ENCODE measurements at regions not wholly inside any gene's neighbourhood (a gene's known extent, or its start where the extent isn't known, plus 50 kb on each side); places are given as distances from the start of the nearest gene placed in this dataset.

DNA sequence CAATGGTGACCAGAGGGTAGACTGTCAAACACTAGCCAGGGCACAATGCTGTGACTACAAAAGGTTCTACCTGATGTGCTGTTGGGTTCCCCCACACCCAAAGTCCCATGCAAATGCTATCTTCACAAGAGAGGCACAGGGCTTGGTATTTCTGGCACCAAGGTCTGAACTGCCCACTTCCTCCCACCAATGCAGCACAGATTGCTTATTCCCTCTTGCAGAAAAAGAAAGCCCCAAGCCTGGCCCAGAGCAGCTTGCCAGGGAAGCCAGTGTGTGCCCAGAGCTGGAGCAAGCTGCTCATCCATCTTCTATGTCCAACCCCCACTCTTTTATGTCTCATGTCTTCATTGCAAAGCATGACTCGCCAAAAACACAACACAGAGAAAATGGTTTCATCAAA, 149.4 kb upstream of the CAMK1G start:
- no peak for DNase-seq

DNA sequence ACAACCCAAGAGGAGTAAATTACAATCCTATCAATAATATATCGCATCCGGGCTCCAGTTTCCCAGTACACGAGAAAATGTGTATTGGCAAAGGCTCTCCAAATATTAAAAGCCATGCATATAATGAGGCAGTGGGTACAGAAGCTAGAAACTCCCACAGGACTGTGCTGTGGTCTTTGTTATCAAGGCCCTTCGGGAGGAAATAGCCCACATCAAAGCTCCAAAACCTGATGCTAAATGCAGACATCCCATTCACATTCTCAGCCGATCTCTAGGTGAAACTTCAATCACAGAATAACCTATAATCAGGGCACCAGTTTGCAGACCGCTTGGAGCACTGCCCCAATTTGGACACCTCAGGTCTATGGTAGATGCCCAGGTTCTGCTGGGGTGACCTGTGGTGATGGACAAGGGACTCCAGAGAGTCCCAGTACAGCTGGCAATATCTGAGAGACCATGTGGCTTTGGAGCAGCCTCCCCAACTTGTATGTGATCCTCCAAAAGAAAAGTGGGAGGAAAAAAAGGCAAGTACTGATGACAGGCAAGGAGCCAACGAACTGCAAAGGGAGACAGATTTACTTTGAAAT, 148.8 kb upstream of the CAMK1G start:
- no peak for DNase-seq

DNA sequence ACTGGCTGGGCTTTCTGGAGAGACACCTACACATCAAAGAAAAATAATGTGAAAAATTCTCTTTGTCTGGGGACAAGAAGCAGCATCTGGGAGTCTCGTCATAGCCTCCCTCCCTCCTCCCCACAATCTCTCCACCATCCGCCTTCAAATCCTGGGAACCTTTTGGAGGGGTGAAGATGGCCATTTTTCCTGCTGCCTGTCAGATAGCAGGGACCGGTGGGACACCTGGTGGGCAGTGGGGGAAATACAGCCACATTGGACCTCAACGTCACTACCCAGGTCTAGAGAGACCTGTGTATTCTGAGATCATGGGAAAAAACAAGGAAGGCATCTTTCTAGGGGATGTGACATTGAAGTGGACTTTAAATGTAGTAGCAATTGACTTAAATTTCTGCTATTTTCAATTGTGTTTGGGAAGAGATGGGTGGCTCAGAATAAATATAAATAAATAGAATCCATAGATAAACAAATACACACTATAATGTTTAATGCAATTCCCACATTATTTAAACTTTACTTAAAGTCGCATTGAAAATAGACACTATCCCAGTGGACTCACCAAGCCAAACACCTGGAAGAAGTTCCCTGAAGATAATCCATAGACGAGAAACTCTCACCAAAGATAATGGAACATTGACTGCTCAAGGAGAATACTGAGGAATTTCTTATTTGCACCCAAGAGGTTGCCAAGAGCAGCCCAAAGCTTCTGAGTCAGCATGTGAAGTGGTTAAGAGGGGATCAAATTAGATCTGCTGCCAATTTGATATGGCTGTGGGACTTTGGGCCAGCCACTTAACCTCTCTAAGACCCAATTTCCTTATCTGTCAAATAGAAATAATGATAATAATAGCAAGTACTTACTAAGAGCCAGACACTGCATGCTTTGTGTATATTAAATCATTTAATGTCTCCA, 147.6 kb upstream of the CAMK1G start:
- peak; percentile 40 for DNase-seq

DNA sequence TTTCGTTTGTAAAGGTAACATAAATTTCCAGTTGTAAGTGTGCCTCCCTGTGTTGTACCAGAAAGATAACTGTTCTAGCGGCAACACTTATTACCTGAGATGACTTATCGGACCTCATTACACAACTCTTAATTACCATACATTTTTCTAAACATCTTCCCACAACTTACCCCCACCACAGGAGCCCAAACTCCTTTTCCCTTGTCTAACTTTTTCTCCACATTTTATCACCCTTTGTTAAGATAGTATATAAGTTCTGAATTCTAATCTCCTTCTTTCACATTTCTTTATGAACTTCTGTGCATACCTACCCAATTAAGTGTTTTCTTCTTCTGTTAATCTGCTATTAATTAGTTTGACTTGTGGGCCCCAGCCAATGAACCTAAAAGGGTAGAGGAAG, 143.7 kb upstream of the CAMK1G start:
- DNase-seq = no peak

DNA sequence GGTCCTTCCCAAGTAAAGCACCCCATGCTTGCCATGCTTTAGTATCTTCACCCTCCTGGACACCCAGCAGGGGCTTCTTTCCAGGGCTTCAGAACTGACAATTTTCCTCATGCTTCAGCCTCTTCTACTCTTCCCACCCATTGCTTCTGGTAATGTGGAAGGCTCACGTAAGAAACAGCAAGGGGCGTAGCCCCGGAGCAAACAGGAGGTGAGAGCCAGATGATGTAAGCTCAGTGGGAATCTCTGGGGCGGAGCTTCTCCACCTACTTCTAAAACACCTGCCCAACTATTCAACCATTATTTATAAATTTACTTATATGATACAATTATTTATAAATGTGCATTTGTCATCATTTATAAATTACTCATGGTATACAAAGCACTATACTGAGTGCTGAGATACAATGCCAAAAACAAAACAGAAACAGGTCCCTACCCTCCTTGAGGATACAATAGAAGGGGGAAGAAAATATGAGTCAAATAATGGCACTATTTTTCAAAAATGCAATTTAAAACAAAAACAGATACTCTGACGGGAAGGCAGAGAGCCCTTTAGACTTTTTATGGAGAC, 140.1 kb upstream of the CAMK1G start:
- no peak for DNase-seq

DNA sequence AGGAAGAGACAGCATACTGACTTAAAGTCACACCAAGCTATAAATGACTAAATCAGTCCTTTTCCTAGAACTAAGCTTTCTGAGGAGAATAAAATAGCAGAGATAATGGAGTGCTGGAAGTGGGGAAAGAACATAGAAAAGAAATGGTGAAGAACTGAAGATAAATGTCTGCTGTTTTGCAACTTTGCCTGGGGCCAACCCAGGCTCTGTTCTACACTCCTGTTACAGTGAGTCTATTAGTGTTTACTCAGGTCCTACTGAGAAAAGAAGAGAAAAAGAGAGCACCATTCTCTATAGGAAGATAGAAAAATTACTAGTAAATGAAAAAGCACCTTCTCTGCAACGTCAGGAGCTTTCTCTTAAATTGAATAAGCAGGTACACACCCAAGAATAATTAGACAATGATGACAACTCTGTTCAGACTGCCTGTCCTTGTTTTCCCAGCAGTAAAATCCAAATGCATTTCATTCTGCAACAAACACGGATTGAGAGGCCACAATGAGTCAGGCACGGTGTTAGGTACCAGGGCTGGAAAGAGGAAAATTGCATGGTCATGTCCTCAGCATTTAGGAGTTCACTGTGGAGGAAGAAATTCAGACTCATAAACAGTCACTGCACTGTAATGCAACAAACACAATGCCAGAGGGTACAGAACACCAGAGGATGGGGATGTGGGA, 139.4 kb upstream of the CAMK1G start:
- DNase-seq = no peak

DNA sequence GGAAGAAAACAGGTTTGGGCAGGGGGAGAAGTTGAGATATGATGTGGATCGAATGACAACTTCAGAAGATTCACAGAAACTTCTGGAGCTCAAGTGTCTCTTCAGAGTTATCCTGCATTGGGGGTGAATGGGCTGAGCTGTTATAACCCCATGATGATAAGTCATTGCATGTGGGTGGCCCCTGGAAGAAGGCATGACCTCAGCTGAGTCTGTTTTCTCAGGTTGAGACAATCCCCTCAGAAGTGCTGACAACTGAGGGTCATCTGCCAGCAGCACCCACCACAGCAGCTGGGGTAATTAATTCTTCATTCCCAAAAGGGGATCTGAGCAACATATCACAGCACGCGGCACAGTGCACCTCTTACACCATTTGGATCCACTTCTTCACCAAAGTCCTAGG, 138.6 kb upstream of the CAMK1G start:
- no peak for DNase-seq

DNA sequence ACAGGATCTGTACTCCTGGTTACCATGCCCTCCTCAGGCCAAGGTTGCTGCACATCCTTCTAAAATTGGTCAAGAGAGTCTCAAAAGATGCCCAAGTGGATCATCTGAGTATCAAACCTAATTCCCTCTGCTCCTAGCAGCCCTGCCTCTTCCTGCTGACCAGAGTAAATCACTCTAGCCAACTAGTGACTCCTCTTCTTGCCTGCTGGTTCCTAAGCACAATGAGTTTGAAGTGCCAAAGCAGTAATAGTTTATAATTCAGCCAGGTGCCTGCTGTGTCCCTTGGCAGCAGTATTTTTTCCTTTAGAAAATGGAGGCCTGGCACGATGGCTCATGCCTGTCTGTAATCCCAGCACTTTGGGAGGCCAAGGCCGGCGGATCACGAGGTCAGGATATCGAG, 137.9 kb upstream of the CAMK1G start:
- DNase-seq = no peak

DNA sequence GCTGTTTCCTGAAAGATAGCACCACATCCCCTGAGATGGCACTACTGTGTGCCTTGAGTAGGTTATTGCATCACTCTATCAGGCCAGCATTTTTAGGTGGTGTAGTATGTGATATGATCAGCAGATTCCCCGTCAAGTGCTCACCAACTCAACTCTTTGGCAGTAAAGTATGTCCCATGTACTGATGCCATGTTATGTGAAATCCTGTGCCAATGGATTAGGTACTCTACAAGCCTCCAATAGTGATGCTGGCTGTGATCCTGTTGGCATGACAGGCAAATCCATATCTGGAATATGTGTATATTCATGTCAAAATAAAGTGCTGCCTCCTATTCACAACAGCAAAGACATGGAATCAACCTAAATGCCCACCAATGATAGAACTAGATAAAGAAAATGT, 137.2 kb upstream of the CAMK1G start:
- DNase-seq = no peak

DNA sequence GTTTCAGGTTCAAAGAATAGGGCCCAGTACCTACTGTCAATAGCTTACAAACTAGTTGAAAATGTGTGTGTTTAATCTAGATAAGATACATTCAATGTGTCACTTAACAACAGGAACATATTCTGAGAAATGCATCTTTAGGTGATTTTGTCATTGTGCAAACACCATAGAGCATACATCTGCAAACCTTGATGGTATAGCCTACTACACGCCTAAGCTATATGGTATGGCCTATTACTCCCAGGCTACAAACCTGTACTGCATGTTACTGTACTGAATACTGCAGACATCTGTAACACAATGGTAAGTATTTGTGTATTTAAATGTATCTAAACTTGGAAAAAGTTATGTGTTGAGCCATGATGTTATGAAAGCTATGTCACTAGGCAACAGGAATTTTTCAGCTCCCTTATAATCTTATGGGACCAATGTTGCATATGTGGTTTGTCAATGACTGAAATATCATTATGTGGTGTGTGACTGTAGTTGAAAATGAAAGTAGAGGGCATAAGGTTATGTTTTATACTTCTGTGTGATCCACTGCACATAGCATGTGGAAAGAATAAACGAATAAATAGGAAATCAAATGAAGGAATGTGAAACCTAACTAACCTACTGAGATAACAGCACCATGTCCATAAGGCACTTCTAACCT, 129.0 kb upstream of the CAMK1G start:
- DNase-seq = no peak

DNA sequence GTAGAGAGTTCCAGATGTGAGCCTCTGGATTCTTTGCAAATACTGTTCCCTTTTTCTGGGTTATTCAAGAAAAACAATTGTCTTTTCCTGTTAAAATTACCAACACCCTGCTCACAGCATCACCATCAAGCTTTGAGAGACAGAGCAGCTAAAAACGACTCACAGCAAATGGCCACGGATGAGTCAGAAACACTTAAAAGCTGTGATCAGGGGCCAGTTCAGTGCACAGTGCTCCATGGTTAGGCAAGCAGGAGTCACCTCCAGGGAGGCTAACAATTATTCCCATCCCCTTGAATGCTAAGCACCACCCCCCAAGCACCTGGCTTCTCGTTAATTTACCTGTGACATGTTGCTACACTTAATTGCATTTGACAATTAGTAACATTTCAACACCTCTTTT, 128.4 kb upstream of the CAMK1G start:
- DNase-seq = no peak

DNA sequence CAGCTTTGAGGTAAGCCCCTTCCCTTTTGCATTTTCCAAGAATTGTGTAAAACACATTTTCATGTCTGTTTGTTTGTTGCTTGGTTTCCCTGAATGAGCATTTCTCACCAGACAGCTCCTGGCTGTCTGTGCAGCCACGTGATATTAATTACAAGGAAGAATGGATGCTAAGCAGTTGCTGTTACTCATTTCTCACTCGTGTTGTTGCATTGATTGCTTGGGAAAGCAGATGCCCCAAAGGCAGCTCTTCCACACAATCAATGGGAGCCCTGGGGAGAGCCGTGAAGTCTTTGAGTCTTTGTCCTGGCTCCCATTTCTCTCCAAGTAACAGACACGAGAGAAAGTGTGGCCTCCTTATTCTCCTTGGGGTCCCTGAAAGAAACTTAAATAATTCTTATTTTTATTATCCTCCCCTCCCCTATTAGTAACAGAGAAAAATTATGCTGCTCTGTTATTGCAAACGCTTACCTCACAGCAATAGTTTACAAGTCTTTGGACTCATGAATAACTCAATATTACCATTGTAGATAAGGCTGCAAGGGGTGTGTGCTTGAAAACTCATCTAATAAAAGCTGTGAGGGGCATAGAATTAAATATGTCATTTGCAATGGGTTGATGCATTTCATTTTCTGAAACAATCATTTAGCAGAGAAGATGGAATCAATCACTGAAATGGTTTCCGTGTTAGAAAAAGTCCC, 127.7 kb upstream of the CAMK1G start:
- DNase-seq = no peak

DNA sequence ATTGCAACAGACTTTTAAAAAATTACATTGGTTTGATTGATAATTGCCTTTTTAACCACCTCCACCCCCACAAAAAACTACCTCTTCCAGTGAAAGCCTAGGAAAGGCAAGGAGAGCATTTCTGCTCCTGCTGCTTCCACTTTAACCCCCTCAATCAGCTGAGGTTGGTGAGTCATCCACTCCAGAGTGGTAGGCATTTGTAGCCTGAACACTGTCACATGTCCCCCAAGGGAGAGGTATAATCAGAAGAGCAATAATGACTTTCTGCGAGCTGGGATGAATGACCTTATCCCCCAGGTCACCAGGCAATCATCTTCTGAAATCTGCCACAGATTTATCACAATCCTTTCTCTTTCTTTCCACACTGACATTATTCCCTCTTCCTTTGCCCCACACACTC, 126.6 kb upstream of the CAMK1G start:
- DNase-seq = no peak

DNA sequence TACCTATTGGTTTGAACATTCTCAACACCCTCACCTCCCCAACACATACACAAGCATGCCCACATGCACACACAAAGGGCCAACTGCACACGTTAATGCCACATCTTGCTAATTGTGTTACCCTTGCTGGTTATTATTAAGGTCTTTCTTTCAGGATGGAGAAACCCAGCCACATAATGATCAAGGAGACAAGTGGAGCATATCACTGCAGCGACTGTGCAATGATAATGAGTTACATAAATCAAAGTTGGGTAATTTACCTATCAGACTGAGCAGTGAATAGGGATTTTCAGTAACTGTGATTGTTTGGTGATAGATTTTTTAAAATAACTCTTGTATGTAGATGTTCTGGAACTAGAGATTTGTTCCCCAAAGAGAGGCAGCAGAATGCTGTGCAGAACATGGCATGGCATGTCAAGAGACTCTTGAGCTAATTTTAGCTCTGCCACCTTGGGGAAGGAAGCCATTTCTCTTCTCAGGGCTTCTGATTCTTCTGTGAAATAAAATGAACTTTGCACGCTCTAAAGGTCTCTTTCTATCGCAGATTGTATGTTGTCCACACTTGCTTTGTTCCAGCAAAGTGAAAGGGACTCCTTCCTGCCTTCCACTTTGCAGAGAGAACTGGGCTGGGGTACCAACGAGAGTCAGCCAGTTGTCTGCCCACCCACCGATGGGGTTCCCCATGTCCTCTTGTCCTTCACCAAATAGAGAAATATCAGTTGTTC, 126.0 kb upstream of the CAMK1G start:
- peak; percentile 3 for DNase-seq

DNA sequence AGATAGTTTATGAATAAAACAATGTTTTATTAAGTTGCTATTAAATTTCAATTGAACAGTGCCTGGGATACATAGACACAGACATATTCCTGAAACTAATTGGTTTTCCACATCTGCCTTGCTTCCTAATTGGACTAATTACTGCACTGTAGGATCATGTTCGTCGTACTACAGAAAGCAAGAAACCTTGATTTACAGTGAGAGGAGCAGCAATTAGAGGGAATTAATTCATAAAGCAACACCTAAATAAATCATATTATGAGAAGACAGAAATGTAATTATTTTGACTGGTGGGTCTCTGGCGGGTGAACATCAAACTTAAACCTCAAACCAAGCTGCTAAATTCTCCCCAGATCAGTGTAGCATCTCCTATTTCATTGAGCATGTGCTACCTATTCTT, 124.6 kb upstream of the CAMK1G start:
- no peak for DNase-seq

DNA sequence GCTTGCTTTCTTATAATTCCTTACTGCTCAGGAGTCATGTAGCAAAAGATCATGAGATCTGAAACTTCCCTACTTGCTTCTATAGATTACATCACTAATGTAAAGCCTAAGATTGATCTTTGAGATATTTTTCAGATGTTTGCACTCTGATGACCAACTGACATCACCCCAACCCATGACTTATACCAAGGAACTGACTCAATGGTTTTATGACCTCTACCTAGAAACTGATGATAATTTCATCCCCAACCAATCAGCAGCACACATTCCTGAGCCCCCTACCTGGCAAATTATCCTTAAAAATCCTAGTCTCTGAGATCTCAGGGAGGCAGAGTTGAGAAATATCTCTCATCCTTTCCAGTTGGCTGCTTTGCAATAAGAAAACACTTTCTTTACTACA, 122.3 kb upstream of the CAMK1G start:
- no peak for DNase-seq

DNA sequence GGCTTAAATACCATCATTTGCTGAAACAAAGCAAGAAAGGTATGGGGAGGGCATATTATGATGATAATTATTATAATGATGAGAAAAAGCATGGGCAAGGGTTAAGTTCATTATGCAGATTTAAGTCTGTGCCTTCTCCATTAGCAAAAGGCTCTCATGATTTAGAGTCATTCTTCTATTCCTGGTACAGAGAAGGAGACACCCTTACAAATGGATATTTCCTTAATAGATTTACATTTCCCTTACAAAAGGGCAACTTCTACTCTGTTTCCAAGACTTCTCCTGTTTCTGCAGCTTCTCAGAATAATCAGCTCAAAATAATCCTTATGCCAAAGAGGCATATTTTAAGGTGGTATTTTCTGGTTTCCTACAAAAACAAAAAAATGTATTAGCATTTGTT, 121.1 kb upstream of the CAMK1G start:
- no peak for DNase-seq

DNA sequence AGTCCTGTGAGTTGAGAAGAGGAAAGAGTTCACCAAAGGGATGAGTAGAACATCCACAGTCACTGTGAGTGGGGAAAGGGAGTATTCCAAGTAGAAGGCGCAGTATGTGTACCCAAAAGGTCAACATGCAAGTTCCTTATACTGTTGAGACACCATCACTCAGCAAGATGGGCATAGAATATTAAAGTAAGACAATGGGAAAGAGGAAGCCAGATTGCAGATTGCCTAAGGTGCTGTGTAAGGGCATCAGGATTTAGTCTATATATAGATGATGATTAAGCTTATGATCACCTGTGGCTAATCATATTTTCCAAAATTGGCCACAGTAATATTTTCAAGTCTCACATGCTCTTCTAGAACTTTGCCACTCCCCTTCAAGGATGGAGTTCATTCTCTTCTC, 120.1 kb upstream of the CAMK1G start:
- DNase-seq = no peak

DNA sequence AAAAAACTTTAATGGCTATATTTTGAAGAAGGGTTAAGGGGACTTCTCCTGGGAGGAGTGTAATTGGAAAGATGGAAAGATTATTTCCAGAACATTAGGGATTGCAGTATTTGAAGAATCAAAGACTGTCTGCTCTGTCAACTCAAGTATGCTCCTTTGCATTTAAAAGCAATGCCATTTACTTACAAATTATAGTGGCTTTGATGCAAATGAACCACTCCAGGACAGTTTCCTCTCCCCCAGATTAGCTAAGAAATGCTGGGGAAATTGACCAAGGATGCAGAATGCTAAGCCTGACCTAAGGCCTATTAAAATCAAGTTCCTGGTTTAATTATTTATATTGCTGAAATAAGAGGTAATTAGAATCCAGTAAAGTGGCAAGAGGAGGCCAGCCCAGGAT, 110.5 kb upstream of the CAMK1G start:
- DNase-seq = no peak

DNA sequence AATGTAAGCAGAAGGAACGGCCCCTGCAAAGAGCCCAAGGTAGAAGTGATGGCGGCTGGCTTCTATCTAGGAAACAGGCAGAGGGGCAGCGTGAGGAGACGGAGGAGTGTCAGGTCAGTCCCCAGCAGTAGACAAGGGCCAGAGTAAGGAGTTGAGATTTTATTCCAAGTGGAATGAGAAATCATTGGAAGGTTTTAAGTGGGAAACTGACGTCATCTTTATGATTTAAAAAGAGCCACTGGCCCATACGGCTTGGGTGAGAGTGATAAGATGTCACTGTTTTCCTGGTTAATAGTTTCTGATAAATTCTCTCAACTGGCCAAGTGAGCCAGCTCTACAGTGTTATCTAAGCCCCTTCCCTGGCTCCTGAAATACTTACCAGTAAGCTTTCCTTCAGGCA, 103.2 kb upstream of the CAMK1G start:
- DNase-seq = no peak

DNA sequence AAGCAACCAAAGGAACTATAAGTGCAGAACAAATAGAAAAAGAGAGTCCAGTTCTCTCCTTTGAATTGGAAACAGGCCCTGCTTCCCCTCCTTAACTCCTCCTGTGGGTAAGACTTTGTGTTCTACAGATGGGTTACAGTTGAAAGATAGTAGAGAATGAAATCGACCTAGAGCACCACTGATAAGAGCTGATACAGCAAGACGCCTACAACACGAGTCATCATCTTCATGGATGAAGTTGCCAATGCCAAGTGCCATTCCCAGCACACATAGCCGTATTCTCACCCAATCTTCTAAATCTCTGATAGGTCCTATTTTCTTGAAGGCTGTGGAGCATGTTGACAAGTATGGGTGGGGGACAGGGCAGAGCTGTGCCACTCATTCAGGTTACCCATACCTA, 99.8 kb upstream of the CAMK1G start:
- DNase-seq = no peak

Data from right kidney (tissue), 1 donor.